ENCODE measurements at regions not wholly inside any gene's neighbourhood (a gene's known extent, or its start where the extent isn't known, plus 50 kb on each side); places are given as distances from the start of the nearest gene placed in this dataset.

- H3K27ac Mint-ChIP-seq (ENCODE audit: low read depth, unreplicated experiment): no peak overlapping the region
- DNase-seq (ENCODE audit: unreplicated experiment): peak; percentile 54
- H3K36me3 Mint-ChIP-seq (ENCODE audit: insufficient read depth, unreplicated experiment): no peaks in the 10 kb centered on the region
- no peak for TF ChIP-seq CTCF (IDR thresholded peaks at IDR 0.05; ENCODE audit: unreplicated experiment)
- no peak overlapping the region for H3K4me3 Mint-ChIP-seq (ENCODE audit: unreplicated experiment)
- CTCF ChIA-PET: interaction anchor here (1.0 to 1.2 kb wide), 3 partner anchors 13 to 333 kb away, joined by 3 to 5 read pairs (median 4); no protein-coding TSS in a partner anchor
- H3K9me3 Mint-ChIP-seq (ENCODE audit: unreplicated experiment): no peaks in the 10 kb centered on the region
- peaks cover 6% of the 10 kb centered on the region for H3K4me1 Mint-ChIP-seq (ENCODE audit: insufficient read depth, unreplicated experiment)
- POLR2A ChIA-PET: interaction anchor here (0.6 to 1.0 kb wide), 3 partner anchors 19 to 108 kb away, joined by 3 to 4 read pairs (median 3); no protein-coding TSS in a partner anchor
- no TSS peak for BruUV-seq (replicated peaks)
- intact Hi-C loops (cut with micrococcal nuclease): no loop called here
- H3K27me3 Mint-ChIP-seq (ENCODE audit: insufficient read depth, unreplicated experiment): no peaks in the 10 kb centered on the region
Observed at GRCh38 chr1:243939167-243939848, 89.3 kb upstream of the AKT3 start.

GRCh38 chr1:243938208-243938607, 88.2 kb upstream of the AKT3 start:
- Mint-ChIP-seq H3K27ac (ENCODE audit: low read depth, unreplicated experiment) (no peak overlapping the region), H3K36me3 (ENCODE audit: insufficient read depth, unreplicated experiment) (no peaks in the 10 kb centered on the region), H3K9me3 (ENCODE audit: unreplicated experiment) (no peaks in the 10 kb centered on the region), H3K4me3 (ENCODE audit: unreplicated experiment) (no peak overlapping the region), H3K27me3 (ENCODE audit: insufficient read depth, unreplicated experiment) (no peaks in the 10 kb centered on the region), H3K4me1 (ENCODE audit: insufficient read depth, unreplicated experiment) (peaks cover 6% of the 10 kb centered on the region)
- ChIA-PET CTCF (interaction anchor here (1.1 kb wide), 1 partner anchor 15 kb away, joined by 4 read pairs; no protein-coding TSS in a partner anchor), POLR2A (interaction anchor here (0.6 to 1.0 kb wide), 2 partner anchors 18 to 25 kb away, joined by 3 to 4 read pairs; no protein-coding TSS in a partner anchor)
- no peak for TF ChIP-seq CTCF (IDR thresholded peaks at IDR 0.05; ENCODE audit: unreplicated experiment)
- BruUV-seq (replicated peaks): no TSS peak
- DNase-seq (ENCODE audit: unreplicated experiment): no peak
- intact Hi-C loops (cut with micrococcal nuclease): no loop called here

GRCh38 chr1:243933495-243933894, 83.5 kb upstream of the AKT3 start:
- no peak for TF ChIP-seq CTCF (IDR thresholded peaks at IDR 0.05; ENCODE audit: unreplicated experiment)
- ChIA-PET POLR2A (interaction anchor here (0.7 kb wide), 1 partner anchor 271 kb away, joined by 3 read pairs; no protein-coding TSS in a partner anchor), CTCF (interaction anchor here (1.6 kb wide), 1 partner anchor 11 kb away, joined by 5 read pairs; no protein-coding TSS in a partner anchor)
- Mint-ChIP-seq H3K4me3 (ENCODE audit: unreplicated experiment) (no peak overlapping the region), H3K9me3 (ENCODE audit: unreplicated experiment) (no peaks in the 10 kb centered on the region), H3K27me3 (ENCODE audit: insufficient read depth, unreplicated experiment) (no peaks in the 10 kb centered on the region), H3K36me3 (ENCODE audit: insufficient read depth, unreplicated experiment) (no peaks in the 10 kb centered on the region), H3K4me1 (ENCODE audit: insufficient read depth, unreplicated experiment) (no peaks in the 10 kb centered on the region), H3K27ac (ENCODE audit: low read depth, unreplicated experiment) (no peak overlapping the region)
- no TSS peak for BruUV-seq (replicated peaks)
- intact Hi-C loops (cut with micrococcal nuclease): no loop called here
- DNase-seq (ENCODE audit: unreplicated experiment): no peak

GRCh38 chr1:243931957-243932356, 81.9 kb upstream of the AKT3 start:
- no peak overlapping the region for H3K27ac Mint-ChIP-seq (ENCODE audit: low read depth, unreplicated experiment)
- no peak overlapping the region for H3K4me3 Mint-ChIP-seq (ENCODE audit: unreplicated experiment)
- no peaks in the 10 kb centered on the region for H3K9me3 Mint-ChIP-seq (ENCODE audit: unreplicated experiment)
- BruUV-seq (replicated peaks): no TSS peak
- no peaks in the 10 kb centered on the region for H3K36me3 Mint-ChIP-seq (ENCODE audit: insufficient read depth, unreplicated experiment)
- DNase-seq (ENCODE audit: unreplicated experiment): no peak
- H3K27me3 Mint-ChIP-seq (ENCODE audit: insufficient read depth, unreplicated experiment): no peaks in the 10 kb centered on the region
- H3K4me1 Mint-ChIP-seq (ENCODE audit: insufficient read depth, unreplicated experiment): peaks cover 1% of the 10 kb centered on the region
- intact Hi-C loops (cut with micrococcal nuclease): no loop called here
- CTCF ChIA-PET: interaction anchor here (0.7 to 1.6 kb wide), 4 partner anchors 12 to 339 kb away, joined by 3 to 5 read pairs (median 3); no protein-coding TSS in a partner anchor
- no peak for TF ChIP-seq CTCF (IDR thresholded peaks at IDR 0.05; ENCODE audit: unreplicated experiment)
- POLR2A ChIA-PET: no interaction called here
